NCI-H1417 (cell line): ENCODE measurements at regions not wholly inside any gene's neighbourhood (a gene's known extent, or its start where the extent isn't known, plus 50 kb on each side); places are given as distances from the start of the nearest gene placed in this dataset.
"Not testable (repeated sequence)": the region's sequence is repeated elsewhere in the genome, so short reads cannot be mapped to it uniquely, and the experiment has no call there.

Experiments used
- DNase-seq, 3 experiments: peaks; one replicate each; lab custom pipeline; 2025; lab: John Stamatoyannopoulos, UW

DNA sequence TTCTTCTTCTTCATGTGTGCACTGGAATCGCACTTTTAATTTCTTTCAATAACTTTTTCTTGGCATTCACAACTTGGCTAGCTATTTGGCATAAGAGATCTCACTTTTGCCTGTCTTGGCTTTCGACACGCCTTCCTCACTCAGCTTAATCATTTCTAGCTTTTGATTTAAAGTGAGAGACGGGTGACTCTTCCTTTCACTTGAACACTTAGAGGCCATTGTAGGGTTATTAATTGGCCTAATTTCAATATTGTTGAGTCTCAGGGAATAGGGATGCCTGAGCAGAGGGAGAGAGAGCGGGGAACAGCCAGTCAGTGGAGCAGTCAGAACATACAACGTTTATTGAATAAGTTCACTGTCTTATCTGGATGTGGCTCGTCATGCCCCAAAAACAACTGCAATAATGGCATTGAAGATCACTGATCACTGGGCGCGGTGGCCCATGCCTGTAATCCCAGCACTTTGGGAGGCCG, 200.3 kb downstream of the SEC14L1 start:
- no peak for DNase-seq

DNA sequence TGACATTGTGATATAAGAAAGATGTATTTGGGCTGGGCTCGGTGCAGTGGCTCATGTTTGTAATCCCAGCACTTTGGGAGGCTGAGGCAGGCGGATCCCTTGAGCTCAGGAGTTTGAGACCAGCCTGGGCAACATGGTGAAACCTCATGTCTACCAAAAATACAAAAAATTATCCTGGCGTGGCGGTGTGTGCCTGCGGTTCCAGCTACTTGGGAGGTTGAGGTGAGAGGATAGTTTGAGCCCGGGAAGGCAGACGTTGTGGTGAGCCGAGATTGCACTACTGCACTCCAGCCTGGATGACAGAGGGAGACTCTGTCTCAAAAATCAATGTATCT, 201.9 kb downstream of the SEC14L1 start:
- DNase-seq = not testable (repeated sequence)

DNA sequence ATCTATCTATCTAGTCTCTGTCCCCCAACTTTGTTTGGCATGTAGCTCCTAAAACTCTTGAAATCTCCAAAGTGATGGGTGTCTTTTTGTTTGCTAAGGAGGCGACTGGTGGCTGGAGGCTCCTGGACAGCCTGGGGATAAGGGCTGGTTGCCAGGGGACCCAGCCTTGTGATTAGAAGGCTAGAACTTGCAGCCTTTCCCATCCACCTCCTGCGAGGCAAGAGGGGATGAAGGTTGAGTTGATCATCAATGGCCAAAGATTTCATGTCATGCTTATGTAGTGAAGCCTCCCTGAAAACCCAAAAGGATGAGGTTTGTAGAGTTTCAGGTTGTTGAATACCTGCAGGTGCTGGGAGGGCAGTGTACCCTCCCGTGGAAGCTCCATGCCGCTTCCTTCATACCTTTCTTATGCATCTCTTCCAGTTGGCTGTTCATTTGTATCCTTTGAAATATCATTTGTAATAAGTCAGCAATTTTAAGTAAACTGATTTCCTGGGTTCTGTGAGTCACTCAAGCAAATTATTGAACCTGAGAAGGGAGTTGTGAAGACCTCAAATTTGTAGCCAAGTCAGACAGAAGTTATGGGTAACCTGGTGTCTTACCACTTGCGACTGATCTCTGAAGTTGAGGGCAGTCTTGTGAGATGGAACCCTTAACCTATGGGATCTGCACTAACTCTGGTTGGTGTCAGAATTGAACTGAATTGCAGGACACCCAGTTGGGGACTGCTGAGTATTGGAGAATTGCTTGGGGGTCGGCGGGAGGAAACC, 202.4 kb downstream of the SEC14L1 start:
- DNase-seq = no peak

DNA sequence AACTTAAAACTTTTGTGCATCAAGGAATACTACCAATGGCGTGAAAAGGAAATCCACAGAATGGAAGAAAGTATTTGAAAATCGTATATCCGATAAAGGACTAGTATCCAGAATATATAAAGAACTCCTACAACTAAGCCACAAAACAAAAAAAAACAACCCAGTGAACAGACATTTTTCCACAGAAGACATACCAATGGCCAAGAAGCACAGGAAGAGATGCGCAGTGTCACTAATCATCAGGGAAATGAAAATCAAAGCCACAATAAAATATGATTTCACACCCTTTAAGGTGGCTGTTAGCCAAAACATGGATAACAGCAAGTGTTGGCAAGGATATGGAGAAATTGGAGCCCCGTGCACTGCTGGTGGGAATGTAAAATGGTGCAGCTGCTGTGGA, 203.3 kb downstream of the SEC14L1 start:
- no peak for DNase-seq

DNA sequence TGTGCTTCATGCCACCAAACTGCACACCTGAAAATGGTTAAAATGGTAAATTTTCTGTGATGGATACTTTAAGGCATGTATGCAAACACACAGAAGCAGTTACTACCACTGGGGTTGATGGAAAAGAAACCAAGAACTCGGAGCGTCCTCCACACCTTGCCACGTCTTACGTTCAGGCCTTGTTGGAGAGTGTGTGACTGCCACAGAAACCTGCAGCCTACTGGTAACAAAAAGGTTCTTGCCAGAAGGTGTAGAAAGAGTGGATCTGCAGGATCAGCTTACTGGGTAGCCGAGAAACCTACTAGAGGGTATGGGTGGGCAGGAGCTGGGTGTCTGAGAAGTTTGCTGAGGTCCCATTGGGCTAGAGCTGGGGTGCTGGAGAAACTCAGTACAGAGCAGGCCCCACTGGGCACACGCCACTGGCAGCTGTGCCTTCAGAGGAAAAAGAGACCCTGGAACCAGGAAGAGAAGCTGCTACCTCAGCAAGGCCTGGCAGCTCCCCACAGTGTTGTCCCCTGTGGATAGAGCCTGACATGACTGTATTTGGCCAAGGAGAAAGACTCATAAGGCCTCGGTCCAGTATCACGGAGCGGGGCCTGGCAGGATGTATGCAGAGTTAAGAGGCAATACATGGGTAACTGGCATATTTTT, 204.6 kb downstream of the SEC14L1 start:
- no peak for DNase-seq

DNA sequence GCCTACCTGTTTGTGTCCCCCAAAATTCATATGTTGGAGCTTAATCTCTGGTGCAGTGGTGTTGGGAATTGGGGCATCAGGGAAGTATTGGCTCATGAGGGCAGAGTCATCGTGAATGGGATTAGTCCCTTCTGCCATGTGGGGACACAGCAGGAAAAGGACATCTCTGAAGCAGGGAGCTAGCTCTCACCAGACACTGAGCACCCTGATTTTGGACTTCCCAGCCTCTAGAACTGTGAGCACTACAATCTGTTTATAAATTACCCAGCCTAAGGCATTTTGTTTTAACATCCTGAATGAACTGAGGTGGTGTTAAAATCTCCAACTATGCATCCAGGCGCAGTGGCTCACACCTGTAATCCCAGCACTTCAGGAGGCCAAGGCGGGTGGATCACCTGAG, 206.0 kb downstream of the SEC14L1 start:
- no peak for DNase-seq

DNA sequence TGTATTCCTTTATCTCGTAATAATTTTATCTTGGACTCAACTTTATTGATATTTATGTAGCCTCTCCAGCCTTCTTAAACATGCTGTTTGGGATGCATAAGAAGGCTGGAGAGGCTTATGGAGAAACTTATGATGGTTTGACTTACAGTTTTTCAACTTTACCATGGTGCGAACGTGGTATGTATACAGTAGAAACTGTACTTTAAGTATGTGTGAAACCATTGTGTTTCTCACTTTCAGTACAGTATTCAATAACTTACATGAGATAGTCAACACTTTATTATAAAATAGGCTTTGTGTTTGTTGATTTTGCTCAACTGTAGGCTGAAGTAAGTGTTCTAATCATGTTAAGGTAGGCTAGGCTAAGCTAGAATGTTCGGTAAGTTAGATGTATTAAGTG, 206.8 kb downstream of the SEC14L1 start:
- no peak for DNase-seq

DNA sequence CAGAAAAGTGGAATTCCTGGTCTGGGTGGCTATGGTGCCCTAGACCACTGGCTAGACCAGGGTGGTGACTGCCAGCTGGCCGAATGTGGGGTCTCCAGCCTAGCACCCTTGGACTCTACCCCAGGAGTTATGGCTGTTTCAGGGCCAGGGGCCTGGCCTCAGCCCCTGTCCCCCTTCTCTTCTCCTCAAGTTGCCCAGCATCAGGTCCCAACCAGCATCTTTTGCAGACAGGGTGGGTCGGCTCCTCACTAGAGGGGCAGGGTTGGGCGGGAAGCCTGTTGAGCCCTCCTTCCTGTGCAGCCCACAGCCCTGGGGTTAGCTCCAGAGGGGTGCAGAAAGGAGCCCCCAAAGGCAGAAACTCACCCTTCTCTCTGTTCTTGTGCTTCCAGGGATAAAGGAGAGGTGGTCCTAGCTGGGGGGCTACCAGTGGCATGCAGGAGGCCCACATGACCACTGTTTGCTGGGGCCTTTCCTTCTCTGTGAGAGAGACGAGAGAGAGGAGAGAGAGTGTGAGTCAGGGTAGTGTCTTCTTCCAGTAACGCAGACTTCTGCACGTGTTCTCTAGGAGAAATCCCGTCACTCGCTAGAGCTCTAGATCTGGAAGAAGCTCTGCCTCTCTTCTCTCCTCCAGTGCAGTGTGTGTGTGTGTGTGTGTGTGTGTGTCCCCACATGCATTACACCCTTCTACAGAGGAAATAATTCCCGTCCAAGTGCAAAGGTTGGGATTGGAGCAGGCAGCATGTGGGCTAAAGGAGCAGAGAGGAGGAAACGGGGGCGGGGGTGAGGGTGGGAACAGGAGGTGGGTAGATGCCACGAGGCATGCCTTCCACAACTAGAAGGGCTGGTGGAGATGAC, 209.4 kb downstream of the SEC14L1 start:
- no peak for DNase-seq

DNA sequence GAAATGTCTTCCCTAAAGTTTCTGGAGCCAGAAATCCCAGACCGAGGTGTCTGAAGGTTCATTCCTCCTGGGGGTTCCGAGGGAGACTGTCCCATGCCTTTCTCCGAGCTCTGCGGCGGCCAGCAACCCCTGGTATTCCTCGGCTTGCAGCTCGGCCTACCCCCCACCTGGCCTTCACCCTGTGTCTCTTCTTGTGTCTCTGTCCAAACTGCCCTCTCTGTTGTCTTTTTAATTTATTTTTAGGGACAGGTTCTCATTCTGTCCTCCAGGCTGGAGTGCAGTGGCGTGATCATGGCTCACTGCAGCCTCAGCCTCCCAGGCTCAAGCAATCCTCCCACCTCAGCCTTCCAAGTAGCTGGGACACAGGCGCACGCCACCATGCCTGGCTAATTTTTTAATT, 211.7 kb downstream of the SEC14L1 start:
- DNase-seq = no peak

DNA sequence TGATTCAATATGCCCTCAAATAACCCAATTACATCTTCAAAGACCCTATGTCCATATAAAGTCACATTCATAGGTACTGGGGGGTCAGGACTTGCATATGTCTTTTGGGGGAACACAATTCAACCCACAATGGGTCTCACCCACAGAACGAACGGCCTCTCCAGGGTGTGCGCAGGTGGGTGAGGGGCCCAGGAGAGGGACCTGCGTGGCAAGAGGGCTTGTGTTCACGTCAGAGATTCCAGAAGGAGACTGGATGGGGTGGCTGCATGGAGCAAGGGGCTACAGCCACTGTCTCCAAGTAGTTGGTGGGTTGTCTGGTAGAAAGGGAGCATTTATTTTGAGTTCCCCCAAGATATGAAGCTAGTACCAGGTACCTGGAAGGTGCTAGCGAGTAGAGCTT, 212.2 kb downstream of the SEC14L1 start:
- no peak for DNase-seq

DNA sequence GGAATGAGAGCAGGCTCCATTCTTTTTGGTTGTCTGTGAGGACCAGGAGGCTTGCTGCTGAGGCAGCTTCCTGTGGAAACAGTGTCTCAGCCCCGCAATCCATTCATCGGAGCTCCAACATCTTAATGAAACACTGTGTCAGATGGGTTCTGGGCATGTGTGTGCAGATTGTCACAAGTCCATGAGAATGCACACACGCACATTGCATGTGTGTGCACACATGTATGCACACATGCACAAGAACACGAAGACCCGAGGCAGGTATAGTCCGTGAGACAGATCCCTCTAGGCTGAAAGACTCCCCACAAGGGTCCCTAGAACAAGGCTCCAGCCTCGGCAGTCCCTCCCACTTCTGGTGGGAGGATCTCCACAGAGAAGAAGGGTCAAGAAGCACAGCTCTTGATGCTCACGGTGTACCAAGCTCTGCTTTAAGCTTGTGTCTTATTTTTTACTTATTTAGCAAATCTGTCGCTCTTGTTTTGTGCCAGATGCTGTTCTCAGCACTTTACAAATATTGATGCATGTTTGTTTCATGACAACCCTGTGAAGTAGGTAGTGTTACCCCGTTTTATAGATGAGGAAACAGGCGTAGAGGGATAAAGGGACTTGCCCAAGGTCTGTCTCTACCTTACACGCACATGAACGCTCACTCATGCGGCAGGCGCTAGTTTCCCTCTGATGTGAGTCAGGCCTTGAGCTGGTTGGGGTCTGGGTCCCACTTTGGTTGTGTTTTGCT, 213.1 kb downstream of the SEC14L1 start:
- no peak for DNase-seq

DNA sequence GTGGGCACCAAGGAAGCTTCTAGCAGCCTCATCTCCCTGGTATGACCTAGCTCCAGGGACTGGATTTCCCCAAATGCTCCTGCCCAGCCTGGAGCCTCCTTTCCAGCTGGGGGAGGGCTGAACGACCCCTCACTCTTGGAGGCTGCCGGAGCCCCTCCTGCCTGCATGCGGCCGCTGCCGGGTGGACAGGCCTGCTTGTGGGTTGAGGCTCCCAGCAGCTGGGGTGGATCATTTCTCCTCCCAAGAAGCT, 213.6 kb downstream of the SEC14L1 start:
- no peak for DNase-seq

DNA sequence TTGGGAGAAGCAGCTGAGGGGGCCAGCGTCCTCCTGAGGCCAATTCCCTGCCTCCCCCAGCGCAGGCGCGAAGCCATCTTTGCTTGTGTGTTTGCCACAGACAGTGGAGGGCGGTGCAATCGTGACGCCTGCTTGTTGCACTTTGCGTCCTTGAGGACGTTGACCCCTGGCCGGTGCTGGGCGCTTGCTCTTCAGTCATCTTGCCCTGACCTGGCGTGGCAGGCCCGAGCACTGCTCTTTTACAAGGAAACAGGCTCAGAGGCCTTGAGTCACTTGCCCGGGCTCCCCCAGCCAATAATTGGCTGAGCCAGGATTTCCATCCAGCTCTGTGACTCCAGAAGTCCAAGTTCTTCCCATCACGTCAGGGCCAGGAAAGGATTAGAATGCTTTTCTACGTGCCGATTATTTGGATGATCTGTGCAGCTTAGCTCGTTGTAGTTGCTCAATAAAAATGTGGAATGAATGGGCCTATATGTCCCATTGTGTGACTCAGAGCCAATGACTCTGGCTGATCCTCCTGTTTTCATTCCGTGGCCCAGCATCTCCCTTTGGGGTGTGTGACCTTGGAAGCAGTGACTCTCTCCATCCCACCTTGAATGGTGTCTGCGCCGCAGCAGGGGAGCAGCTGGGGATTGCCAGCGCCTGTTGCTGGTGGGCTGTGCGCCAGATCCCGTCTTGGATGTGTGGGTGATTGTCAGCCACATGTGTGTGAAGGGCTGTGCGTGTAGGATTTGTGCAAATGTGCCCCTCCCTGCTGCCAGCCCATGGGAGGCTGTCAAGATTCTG, 214.1 kb downstream of the SEC14L1 start:
- DNase-seq = no peak

DNA sequence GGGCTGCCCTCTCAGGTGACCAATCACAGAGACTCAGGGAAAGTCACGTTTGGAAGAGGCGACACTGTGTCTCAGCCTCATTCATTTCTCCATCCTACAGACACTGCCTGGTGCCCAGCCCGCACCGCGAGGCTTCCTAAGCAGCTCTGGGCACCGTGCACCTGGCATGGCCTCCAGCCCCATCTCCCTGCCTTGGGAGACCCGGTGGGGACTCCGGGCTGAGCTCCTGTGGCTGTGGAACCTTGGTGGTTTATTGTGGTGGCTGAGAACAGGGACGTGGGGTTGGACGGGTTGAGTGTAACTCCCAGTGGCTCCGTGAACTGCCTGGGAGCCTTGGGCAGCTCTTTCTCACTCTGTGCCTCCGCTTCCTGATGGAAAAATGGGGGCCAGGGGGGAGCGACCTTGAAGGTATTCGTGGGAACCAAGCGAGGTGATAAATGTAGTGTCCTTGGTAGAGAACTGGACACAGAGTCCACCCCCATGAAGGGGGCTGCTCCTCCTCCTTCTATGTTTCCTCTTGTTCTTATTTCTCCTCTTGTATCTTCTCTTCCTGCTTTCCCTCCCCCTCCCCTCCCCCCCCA, 215.4 kb downstream of the SEC14L1 start:
- DNase-seq = no peak

DNA sequence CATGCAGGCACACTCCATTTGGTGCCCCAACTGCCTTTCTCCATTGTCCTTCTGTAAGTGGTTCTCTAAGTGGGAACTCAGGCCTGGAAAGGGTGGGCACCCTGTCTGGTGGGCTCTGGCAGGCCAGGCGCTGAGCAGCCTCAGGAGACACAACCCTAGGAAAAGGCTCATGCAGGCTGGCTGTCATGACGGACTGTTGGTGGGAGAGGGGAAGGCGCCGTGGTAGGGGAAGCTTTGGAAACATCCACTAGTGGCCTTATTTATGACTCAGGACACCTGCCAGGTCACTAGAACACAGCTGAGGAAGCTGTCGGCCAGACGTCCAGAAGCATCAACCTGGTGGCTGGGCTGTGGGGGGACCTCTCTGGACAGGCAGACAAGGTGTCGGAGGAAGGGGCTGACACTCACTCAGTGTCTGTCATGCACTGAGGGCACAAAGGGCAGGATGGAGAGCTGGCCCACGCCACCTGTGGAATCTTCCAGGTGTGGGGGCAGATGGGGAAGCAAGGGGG, 216.0 kb downstream of the SEC14L1 start:
- no peak for DNase-seq

DNA sequence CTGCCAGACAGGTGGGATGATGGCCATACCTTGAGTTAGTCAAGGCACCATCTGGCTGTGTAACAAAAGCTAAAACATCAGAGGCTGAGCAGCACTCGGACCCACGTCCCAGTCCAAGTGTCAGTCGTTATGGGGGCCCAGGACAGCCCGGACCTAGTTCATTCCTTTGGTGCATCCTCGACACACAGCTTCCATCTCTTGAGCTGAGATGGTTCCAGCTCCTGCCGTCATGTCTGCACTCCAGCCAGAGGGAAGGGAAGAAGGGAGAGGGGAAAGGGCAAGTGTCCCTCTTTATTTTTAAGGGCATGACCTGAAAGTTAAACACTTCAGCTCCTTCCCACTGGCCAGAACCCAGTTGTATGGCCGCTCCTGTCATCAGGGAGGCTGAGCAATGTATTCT, 218.0 kb downstream of the SEC14L1 start:
- DNase-seq = no peak

DNA sequence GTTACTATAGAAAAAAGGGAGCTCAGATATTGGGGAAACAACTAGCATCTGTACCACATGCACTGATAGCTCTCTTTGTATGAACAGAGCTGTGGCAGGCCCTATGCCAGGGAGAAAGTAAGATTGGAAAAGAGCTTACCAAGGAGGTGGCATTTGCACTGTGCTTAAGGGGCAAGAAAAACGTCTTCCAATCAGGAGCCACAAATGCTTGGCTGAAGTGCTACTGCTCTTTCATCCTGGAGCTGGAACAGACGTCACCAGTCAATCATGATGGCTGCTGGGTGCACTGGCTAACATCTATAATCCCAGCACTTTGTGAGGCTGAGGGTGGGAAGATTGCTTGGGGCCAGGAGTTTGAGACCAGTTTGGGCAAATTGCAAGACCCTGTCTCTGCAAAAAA, 218.5 kb downstream of the SEC14L1 start:
- no peak for DNase-seq

DNA sequence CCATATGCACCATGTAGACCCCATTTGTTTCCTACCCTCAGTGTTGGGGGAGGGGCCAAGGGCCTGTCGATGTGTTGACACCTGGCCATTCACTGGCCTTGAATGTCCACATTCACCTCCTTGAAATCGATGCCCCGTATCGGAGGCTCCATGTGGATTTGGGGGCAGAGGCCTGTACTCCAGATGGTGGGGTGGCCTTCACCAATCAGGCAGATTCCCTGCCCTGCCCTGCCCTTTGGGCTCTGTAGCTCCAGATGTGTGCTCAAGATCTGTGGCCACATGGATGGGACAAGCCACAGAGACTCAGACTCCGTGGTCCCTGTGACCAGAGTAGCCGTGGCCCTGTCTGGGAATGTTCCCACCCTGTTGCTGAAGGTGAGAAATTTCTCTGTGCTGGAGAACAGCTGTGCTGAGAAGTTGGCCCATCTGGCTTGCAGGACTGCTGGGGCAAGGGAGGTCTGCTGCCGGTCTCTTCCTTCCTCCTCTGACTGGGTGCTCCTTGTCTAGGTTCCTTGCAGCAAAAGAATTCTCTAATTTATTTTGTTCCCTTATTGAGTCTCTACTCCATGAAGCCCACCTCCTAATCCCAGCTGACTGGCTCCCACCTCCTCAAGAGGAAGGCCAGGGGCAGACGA, 221.3 kb downstream of the SEC14L1 start:
- no peak for DNase-seq

DNA sequence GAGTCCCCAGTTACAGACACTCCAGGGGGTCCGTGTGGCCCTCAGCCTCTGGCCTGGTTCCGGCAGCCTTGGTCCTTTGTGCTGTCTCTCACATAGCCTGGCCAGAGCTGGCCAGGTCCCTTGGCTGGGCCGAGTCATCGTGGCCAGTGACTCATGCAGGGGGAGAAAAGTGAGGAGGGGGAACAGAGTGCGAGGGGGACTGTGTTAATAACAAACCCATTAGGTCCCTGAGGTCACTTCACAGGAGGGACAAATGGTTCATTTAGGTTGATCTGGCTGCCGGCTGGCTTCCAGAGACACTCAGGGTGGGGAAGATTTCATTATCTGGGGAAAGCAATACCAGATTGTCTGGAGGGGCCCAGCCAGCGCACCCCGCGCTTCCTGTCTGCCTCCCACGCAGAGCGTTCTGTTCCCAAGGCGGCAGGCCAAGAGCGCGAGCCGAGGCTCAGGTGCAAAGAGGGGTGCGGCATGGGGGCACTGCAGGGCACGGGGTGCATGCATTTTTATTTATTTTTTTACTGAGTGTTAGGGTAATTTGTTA, 223.1 kb downstream of the SEC14L1 start:
- no peak for DNase-seq

DNA sequence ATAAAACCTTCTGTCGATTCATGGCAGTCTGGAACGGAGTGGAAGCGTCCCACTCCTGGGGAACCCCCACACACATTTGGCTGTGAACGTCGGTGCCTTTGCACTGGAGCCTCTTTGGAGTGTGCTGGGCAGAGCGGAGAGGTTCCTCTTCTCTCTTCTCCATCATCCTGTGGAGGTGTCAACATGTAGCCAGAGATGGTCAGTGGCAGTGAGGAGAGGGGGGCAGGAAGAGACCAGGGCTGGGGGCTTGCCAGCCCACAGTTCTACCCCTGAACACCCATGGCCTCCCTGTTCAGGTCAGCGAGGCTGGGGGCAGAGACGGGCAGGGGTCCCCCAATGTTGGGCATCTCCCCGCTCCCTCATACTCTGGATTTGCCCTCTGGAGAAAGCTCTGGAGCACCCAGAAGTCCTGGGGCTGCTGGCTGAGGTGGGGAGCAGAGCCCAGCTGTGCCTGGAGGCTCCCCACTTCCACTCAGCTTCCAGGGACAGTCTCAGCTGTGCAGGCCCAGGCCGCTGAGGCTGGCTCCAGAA, 223.7 kb downstream of the SEC14L1 start:
- DNase-seq = no peak
